ENCODE measurements at regions not wholly inside any gene's neighbourhood (a gene's known extent, or its start where the extent isn't known, plus 50 kb on each side); places are given as distances from the start of the nearest gene placed in this dataset.

DNA sequence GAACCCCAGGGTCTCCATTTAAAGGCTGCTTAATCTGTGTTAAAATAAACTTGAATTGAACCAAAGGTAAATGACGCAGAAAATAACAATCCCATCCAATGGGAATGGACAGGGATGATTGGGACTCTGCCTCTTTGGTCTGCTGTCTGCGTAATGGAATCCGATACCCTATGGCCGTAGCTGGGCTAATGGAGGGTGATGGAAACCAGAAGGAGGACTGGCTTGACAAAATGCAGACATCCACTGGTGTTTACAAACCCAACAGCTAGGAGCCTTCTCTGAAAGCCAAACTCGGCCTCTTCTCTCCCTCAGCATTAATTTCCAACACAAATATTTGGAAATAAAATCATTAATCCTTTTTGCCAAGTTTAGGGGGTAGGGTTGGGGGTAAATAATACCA lies 162.2 kb upstream of the CHST15 start:
- peaks cover 5% of the 10 kb centered on the region for H3K9me3 ChIP-seq
- no peaks in the 10 kb centered on the region for H3K27me3 ChIP-seq
- 92% methylated on average over 5 of the region's 5 CpGs for WGBS

DNA sequence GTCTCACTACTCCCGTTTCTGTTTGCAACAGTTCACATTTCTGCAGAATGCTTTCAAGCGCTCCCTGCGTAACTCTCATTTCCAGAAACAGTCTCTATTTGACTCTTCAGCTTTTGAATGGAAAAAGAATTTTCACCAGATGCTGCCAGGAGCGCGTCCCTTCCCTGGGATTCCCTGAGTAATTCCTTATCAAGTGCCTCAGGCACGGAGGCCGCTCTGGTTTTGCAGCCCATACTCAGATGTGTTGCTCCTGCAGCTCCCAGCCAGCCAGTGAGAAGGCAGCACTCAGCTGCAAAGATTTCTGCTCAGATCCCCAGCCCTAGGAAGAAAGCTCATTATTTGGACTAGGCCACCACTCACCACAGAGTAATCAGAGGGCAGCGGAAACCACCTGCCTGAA lies 161.1 kb upstream of the CHST15 start:
- Histone ChIP-seq H3K36me3 (no peaks in the 10 kb centered on the region), H3K4me3 (no peak overlapping the region), H3K4me1 (peaks cover 20% of the 10 kb centered on the region), H3K9me3 (peaks cover 4% of the 10 kb centered on the region), H3K27me3 (no peaks in the 10 kb centered on the region), H3K27ac (no peak overlapping the region)
- no peak for DNase-seq (ENCODE audit: low spot score in 2 of 2)
- TF ChIP-seq POLR2A (IDR thresholded peaks at IDR 0.05): no peak
- no peak for TF ChIP-seq POLR2AphosphoS5 (IDR thresholded peaks at IDR 0.05)
- TF ChIP-seq EP300 (IDR thresholded peaks at IDR 0.05): no peak
- TF ChIP-seq, protein P1, sequence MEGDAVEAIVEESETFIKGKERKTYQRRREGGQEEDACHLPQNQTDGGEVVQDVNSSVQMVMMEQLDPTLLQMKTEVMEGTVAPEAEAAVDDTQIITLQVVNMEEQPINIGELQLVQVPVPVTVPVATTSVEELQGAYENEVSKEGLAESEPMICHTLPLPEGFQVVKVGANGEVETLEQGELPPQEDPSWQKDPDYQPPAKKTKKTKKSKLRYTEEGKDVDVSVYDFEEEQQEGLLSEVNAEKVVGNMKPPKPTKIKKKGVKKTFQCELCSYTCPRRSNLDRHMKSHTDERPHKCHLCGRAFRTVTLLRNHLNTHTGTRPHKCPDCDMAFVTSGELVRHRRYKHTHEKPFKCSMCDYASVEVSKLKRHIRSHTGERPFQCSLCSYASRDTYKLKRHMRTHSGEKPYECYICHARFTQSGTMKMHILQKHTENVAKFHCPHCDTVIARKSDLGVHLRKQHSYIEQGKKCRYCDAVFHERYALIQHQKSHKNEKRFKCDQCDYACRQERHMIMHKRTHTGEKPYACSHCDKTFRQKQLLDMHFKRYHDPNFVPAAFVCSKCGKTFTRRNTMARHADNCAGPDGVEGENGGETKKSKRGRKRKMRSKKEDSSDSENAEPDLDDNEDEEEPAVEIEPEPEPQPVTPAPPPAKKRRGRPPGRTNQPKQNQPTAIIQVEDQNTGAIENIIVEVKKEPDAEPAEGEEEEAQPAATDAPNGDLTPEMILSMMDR (IDR thresholded peaks at IDR 0.05): no peak
- WGBS: 84% methylated on average over 8 of the region's 8 CpGs

More for the DNA sequence above, 162.2 kb upstream of the CHST15 start:
- H3K4me1 ChIP-seq: peaks cover 11% of the 10 kb centered on the region
- H3K36me3 ChIP-seq: no peaks in the 10 kb centered on the region
- TF ChIP-seq, protein P1 (IDR thresholded peaks at IDR 0.05): no peak
- no peak for TF ChIP-seq POLR2AphosphoS5 (IDR thresholded peaks at IDR 0.05)
- TF ChIP-seq POLR2A (IDR thresholded peaks at IDR 0.05): no peak
- no peak overlapping the region for H3K27ac ChIP-seq
- no peak for DNase-seq (ENCODE audit: low spot score in 2 of 2)
- no peak overlapping the region for H3K4me3 ChIP-seq

DNA sequence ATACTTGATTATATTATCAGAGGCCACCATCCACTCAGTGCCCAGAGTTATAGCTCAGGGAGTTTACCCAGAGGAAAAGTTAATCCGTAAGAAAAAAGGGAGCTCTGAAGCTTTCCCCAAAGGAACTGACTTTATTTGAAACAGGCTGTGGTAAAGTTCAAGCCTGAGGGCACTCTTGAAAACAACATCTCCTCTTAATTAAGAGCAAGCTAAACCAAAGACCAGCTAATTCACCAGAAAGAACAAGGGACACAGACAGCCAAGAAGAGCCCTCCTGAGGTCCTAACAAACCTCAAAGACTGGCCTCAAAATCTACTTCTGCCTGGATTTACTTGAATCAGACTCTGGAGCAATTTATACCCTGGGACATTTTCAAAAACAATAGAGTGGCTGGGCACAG lies 159.6 kb upstream of the CHST15 start:
- H3K9me3 ChIP-seq: no peaks in the 10 kb centered on the region
- no peaks in the 10 kb centered on the region for H3K36me3 ChIP-seq
- DNase-seq (ENCODE audit: low spot score in 2 of 2): no peak
- no peaks in the 10 kb centered on the region for H3K27me3 ChIP-seq
- H3K27ac ChIP-seq: no peak overlapping the region
- TF ChIP-seq POLR2AphosphoS5 (IDR thresholded peaks at IDR 0.05) (no peak), POLR2A (IDR thresholded peaks at IDR 0.05) (no peak), EP300 (IDR thresholded peaks at IDR 0.05) (no peak)
- TF ChIP-seq, protein P1 (IDR thresholded peaks at IDR 0.05): no peak
- 37% methylated on average over 1 of the region's 1 CpG for WGBS
- H3K4me1 ChIP-seq: peaks cover 22% of the 10 kb centered on the region
- no peak overlapping the region for H3K4me3 ChIP-seq

DNA sequence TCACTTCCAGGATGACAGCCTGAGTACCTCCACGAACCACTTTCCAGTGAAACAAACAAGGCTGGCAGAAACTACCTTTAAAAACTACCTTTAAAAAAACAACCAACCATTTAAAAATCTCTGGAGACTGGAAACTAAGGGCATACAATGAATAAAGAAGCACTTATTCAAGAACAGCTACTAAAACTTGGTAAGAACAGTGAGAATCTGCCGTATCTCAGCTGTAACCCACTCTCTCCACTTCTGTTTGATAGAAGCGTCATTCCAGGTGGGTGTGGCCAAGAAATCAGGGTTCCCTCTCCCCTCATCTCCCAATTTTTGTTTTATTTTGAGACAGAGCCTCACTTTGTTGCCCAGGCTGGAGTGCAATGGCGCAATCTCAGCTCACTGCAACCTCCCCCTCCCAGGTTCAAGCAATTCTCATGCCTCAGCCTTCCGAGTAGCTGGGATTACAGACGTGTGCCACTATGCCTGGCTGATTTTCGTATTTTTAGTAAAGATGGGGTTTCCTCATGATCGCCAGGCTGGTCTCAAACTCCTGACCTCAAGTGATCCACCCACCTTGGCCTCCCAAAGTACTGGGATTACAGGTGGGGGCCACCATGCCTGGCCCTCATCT lies 158.8 kb upstream of the CHST15 start:
- Histone ChIP-seq H3K4me3 (no peak overlapping the region), H3K27me3 (no peaks in the 10 kb centered on the region), H3K36me3 (no peaks in the 10 kb centered on the region), H3K9me3 (no peaks in the 10 kb centered on the region), H3K27ac (no peak overlapping the region), H3K4me1 (peaks cover 22% of the 10 kb centered on the region)
- WGBS: 90% methylated on average over 8 of the region's 8 CpGs
- TF ChIP-seq EP300 (IDR thresholded peaks at IDR 0.05): no peak
- no peak for TF ChIP-seq POLR2A (IDR thresholded peaks at IDR 0.05)
- TF ChIP-seq, protein P1 (IDR thresholded peaks at IDR 0.05): no peak
- DNase-seq (ENCODE audit: low spot score in 2 of 2): no peak

DNA sequence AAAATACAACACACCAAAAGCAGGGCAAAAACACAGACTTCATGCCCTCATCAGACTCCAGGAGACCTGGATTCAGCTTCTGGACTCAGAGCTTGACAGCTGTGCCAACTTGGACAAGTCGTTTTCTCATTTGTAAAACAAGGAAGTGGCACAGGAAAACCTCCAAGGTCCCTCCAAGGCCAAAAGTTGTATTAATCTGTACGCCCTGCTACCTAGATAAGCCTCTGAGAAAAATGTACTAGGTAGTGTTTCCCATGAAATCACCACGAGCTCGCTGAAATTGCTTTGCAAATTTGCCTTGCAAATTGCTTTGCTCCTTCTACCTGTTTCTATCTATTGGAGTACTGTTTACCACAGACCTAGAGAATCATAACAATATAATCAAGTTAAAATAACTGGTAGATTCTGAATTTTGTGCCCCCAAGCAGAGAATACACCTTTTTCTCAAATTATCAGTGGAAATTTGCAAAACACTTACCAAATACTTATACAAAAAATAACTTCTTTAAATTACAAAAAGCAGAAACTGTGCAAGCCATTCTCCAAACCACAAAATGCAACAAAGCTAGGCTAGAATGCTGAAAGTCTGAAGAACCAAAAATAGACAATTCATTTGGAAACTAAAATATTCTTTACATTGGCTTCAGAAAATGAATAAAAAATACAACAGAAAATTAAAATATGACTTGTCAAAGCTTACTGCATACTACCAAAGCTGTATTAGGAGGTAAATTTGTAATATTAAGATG lies 158.1 kb upstream of the CHST15 start:
- H3K4me3 ChIP-seq: no peak overlapping the region
- peaks cover 22% of the 10 kb centered on the region for H3K4me1 ChIP-seq
- WGBS: 38% methylated on average over 4 of the region's 4 CpGs
- no peaks in the 10 kb centered on the region for H3K27me3 ChIP-seq
- DNase-seq (ENCODE audit: low spot score in 2 of 2): no peak
- H3K9me3 ChIP-seq: no peaks in the 10 kb centered on the region
- H3K36me3 ChIP-seq: no peaks in the 10 kb centered on the region
- no peak for TF ChIP-seq EP300 (IDR thresholded peaks at IDR 0.05)
- TF ChIP-seq POLR2A (IDR thresholded peaks at IDR 0.05): no peak
- TF ChIP-seq, protein P1 (IDR thresholded peaks at IDR 0.05): no peak
- no peak for TF ChIP-seq POLR2AphosphoS5 (IDR thresholded peaks at IDR 0.05)
- no peak overlapping the region for H3K27ac ChIP-seq

Measured in suprapubic skin (tissue), 4 donors.